Sigmoid colon (tissue), 6 donors: ENCODE measurements at regions not wholly inside any gene's neighbourhood (a gene's known extent, or its start where the extent isn't known, plus 50 kb on each side); places are given as distances from the start of the nearest gene placed in this dataset.

Source experiments
- DNase-seq: peaks from one replicate; pipeline ENCODE4 v3.0.0-alpha.2; 2019
- H3K27ac ChIP-seq, 4 donors: fragments of 200-600 bp; sonication (generic); one replicate each; pipeline ENCODE4 v1.5.1; 2016 to 2019; ENCODE audit warnings: mild to moderate bottlenecking in 1 of 4
- H3K27me3 ChIP-seq, 3 donors: fragments of 200-600 bp; sonication (generic); one replicate each; pipeline ENCODE4 v1.5.1; 2019; ENCODE audit warnings: mild to moderate bottlenecking in 1 of 3
- H3K36me3 ChIP-seq, 4 donors: fragments of 200-600 bp; sonication (generic); one replicate each; pipeline ENCODE4 v1.5.1; 2016 to 2019
- H3K4me1 ChIP-seq, 4 donors: fragments of 200-600 bp; sonication (generic); one replicate each; pipeline ENCODE4 v1.5.1; 2017 to 2019
- H3K4me3 ChIP-seq, 4 donors: fragments of 200-600 bp; sonication (generic); one replicate each; pipeline ENCODE4 v1.5.1; 2017 to 2019; ENCODE audit warnings: mild to moderate bottlenecking in 2 of 4, moderate library complexity in 1 of 4
- H3K9me3 ChIP-seq, 4 donors: fragments of 200-600 bp in 3 of 4; sonication (generic) in 3 of 4; one replicate each; pipeline versions ENCODE4 v1.5.1 to v1.6.1; 2013 to 2019
- EP300 ChIP-seq, 4 donors: sonication (generic); formaldehyde crosslinking; IDR thresholded peaks; one replicate each; pipeline ENCODE4 v1.6.1; 2017; ENCODE audit warnings: antibody characterized with exemption in 4 of 4
- POLR2A ChIP-seq, 2 donors: fragments of 450-650 bp; IDR thresholded peaks; one replicate each; pipeline ENCODE4 v1.6.1; 2016; ENCODE audit warnings: antibody characterized with exemption in 2 of 2, mild to moderate bottlenecking in 2 of 2, moderate library complexity in 2 of 2
- POLR2AphosphoS5 ChIP-seq, 4 donors: sonication (generic); formaldehyde crosslinking; IDR thresholded peaks; one replicate each; pipeline ENCODE4 v1.6.1; 2017; ENCODE audit warnings: antibody characterized with exemption in 4 of 4
- WGBS, 2 donors: extraction: QIAGEN DNeasy Blood & Tissue Kit; methylation state at CpG; one replicate each; pipeline ENCODE4 v1.1.7; 2013; 5-methylcytosine and 5-hydroxymethylcytosine counted together
- intact Hi-C: fragments of 100-400 bp; cut with DNase I; formaldehyde crosslinking; loops from one replicate; pipeline ENCODE4 v1.15.1; 2023
- TF ChIP-seq, protein P1 (sequence below), 4 experiments: fragments of 450-650 bp in 3 of 4; fragments of 200-600 bp in 1 of 4; IDR thresholded peaks; one replicate each; pipeline ENCODE4 v1.5.1; 2016 to 2019; ENCODE audit warnings: antibody characterized with exemption in 4 of 4, mild to moderate bottlenecking in 3 of 4, moderate library complexity in 2 of 4
- donor health status: healthy with polysubstance abuse.
- donor health status: healthy.

DNA sequence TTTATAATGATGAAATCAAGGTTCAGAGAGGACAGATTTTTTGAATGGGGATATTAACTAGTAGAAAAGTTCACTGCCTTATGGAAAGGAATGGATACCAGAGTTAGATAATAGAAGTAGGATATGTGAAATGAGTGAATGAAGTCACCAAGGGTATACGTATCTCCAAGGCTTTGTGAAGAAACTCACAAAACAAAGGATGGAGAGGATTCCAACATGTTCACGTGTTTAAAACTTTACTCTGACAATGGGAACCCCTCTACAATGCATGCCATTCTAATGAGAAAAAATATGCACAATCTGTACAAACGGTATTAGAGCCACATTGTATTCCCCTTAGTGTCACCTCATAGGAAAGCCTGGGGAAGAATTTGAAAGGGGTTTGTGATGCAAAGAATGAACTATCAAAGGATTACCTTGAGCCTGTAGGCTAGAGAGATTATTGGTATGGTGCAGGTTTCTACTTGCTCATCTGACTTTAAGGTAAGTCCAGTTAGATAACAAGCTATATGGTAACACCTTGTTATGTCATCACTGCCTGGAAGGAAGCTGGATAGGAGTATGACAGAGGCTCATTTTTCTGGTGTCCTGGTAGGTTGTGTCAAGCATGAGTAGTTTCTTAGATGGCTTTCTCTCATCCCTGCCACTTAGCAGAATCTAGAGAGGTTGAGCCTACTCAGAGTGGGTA lies 250.3 kb upstream of the SEMA6A start:
- Histone ChIP-seq H3K4me3 (no peak overlapping the region), H3K27me3 (no peaks in the 10 kb centered on the region), H3K4me1 (no peaks in the 10 kb centered on the region), H3K27ac (no peak overlapping the region), H3K36me3 (no peaks in the 10 kb centered on the region), H3K9me3 (no peaks in the 10 kb centered on the region)
- no peak for TF ChIP-seq EP300 (IDR thresholded peaks at IDR 0.05)
- TF ChIP-seq, protein P1, sequence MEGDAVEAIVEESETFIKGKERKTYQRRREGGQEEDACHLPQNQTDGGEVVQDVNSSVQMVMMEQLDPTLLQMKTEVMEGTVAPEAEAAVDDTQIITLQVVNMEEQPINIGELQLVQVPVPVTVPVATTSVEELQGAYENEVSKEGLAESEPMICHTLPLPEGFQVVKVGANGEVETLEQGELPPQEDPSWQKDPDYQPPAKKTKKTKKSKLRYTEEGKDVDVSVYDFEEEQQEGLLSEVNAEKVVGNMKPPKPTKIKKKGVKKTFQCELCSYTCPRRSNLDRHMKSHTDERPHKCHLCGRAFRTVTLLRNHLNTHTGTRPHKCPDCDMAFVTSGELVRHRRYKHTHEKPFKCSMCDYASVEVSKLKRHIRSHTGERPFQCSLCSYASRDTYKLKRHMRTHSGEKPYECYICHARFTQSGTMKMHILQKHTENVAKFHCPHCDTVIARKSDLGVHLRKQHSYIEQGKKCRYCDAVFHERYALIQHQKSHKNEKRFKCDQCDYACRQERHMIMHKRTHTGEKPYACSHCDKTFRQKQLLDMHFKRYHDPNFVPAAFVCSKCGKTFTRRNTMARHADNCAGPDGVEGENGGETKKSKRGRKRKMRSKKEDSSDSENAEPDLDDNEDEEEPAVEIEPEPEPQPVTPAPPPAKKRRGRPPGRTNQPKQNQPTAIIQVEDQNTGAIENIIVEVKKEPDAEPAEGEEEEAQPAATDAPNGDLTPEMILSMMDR (IDR thresholded peaks at IDR 0.05): no peak
- no peak for TF ChIP-seq POLR2AphosphoS5 (IDR thresholded peaks at IDR 0.05)
- DNase-seq: no peak
- WGBS, 2 donors: 77 to 89% methylated on average over 3 of the region's 3 CpGs
- intact Hi-C loops: no loop called here

DNA sequence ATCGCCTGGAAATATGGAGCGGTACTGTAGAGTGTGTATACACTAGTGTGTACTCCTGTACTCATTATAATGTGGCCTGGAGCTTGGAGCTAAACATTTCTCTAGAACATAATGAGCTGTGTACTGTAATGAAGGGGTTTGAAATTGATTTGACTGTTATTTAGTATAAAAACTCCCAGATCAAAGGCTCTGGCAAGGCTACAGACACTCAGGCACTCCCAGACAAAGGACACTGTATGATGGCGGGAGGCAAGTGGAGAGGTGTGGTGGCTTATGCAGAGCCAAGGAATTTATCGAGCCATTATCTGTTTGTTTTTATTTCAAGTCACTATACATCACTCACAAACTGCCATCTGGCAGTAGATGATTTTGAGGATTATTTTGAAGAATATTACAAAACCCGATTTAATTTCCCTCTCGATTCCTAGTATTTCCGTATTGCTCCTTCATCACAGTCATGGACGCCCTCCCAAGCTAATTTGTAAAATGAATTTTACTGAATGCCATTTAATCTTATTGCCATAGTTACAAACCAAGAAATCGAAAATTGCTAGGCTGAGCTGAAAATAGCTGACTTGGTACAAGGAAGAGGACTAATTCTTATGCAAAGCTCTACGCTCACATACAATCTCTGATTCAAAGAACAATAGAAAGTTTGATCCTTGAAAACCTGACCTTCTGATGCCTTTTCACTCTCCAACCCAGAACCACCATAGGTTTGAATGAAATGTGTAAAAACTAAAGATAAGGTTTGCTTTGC lies 240.2 kb upstream of the SEMA6A start:
- H3K9me3 ChIP-seq: no peaks in the 10 kb centered on the region
- TF ChIP-seq POLR2AphosphoS5 (IDR thresholded peaks at IDR 0.05) (no peak), POLR2A (IDR thresholded peaks at IDR 0.05) (no peak), EP300 (IDR thresholded peaks at IDR 0.05) (no peak)
- TF ChIP-seq, protein P1 (IDR thresholded peaks at IDR 0.05): no peak
- intact Hi-C loops: no loop called here
- no peak overlapping the region for H3K27ac ChIP-seq
- WGBS, 2 donors: 89 to 94% methylated on average over 10 of the region's 10 CpGs
- H3K36me3 ChIP-seq: no peaks in the 10 kb centered on the region
- H3K4me1 ChIP-seq: no peaks in the 10 kb centered on the region
- DNase-seq: no peak
- no peak overlapping the region for H3K4me3 ChIP-seq
- H3K27me3 ChIP-seq: no peaks in the 10 kb centered on the region

DNA sequence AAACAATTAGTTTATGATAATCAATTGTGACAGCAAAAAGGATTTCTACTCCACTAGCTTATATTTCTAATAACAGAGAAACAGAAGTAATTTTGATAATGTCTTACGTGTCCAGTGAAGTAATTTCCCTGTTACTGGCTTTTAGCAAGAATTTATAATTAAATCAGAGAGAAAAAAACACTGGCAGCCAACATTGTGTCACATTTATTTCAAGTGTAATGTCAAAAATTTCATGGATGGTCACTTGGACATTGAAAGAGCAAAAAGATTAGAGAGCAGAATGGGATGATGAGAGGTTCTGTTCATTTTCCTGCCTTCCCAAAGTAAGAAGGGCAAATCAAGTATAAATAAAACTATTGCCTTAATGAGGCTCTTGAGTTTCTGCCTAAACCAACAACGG lies 239.3 kb upstream of the SEMA6A start:
- H3K9me3 ChIP-seq: no peaks in the 10 kb centered on the region
- WGBS, 2 donors: 60 to 89% methylated on average over 2 of the region's 2 CpGs
- no peaks in the 10 kb centered on the region for H3K36me3 ChIP-seq
- TF ChIP-seq EP300 (IDR thresholded peaks at IDR 0.05): no peak
- TF ChIP-seq POLR2AphosphoS5 (IDR thresholded peaks at IDR 0.05): no peak
- no peak overlapping the region for H3K4me3 ChIP-seq
- H3K27ac ChIP-seq: no peak overlapping the region
- DNase-seq: no peak
- H3K27me3 ChIP-seq: no peaks in the 10 kb centered on the region
- no peaks in the 10 kb centered on the region for H3K4me1 ChIP-seq
- intact Hi-C loops: no loop called here

DNA sequence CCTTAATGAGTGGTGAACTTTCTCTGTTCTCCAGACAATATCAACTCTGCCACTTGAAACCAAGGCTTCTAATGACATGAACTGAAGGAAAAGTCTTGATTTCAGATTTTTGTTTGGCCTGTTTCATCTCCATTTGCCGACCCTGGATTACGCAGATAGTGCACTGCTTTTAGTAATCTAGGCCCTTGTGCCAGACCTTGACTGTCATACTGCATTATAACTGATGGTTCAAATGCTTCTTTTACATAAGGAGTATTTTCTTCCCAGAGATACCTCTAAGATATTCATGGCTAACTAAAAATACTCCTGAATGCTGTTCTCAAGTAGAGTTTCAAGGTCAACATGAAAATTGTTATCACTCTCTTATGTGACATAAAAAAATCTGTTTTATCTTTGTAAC lies 238.7 kb upstream of the SEMA6A start:
- no peaks in the 10 kb centered on the region for H3K27me3 ChIP-seq
- H3K9me3 ChIP-seq: no peaks in the 10 kb centered on the region
- H3K4me3 ChIP-seq: no peak overlapping the region
- WGBS, 2 donors: 95 to 96% methylated on average over 2 of the region's 2 CpGs
- H3K27ac ChIP-seq: no peak overlapping the region
- intact Hi-C loops: no loop called here
- H3K4me1 ChIP-seq: no peaks in the 10 kb centered on the region
- H3K36me3 ChIP-seq: no peaks in the 10 kb centered on the region
- TF ChIP-seq, protein P1 (IDR thresholded peaks at IDR 0.05): no peak
- TF ChIP-seq POLR2A (IDR thresholded peaks at IDR 0.05) (no peak), EP300 (IDR thresholded peaks at IDR 0.05) (no peak), POLR2AphosphoS5 (IDR thresholded peaks at IDR 0.05) (no peak)
- DNase-seq: no peak

DNA sequence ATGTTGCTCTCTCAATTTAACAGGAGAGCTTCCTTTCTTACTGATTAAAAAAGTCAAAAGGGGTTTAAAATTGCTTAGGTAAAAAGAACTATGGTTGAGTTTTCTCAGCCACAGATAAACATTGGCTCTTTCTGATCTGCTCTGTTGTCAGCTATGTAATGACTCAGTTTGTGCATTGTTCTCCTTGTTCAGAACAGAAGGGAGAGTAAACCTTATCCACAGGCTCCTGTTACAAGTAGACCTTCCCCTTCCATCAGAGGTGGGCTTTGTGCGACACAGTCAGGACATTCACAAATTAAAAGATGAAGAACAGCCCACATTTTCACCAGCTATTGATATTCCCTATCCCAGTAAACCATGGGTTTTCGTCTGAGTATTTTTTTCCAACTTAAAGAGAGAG lies 236.3 kb upstream of the SEMA6A start:
- Histone ChIP-seq H3K27me3 (no peaks in the 10 kb centered on the region), H3K36me3 (no peaks in the 10 kb centered on the region), H3K27ac (no peak overlapping the region), H3K4me3 (no peak overlapping the region), H3K9me3 (no peaks in the 10 kb centered on the region), H3K4me1 (no peaks in the 10 kb centered on the region)
- WGBS, 2 donors: 80 to 83% methylated on average over 2 of the region's 2 CpGs
- intact Hi-C loops: no loop called here
- no peak for TF ChIP-seq EP300 (IDR thresholded peaks at IDR 0.05)
- TF ChIP-seq POLR2A (IDR thresholded peaks at IDR 0.05): no peak
- TF ChIP-seq, protein P1 (IDR thresholded peaks at IDR 0.05): no peak
- TF ChIP-seq POLR2AphosphoS5 (IDR thresholded peaks at IDR 0.05): no peak
- no peak for DNase-seq
